ENCODE measurements at regions not wholly inside any gene's neighbourhood (a gene's known extent, or its start where the extent isn't known, plus 50 kb on each side); places are given as distances from the start of the nearest gene placed in this dataset.

GRCh38 chr3:106296062-106296461 is 427.2 kb upstream of the CBLB start:
- TF ChIP-seq EP300 (IDR thresholded peaks at IDR 0.05) = no peak
- TF ChIP-seq CTCF (IDR thresholded peaks at IDR 0.05) = no peak

All from esophagus muscularis mucosa (tissue), 3 donors.